ENCODE measurements at regions not wholly inside any gene's neighbourhood (a gene's known extent, or its start where the extent isn't known, plus 50 kb on each side); places are given as distances from the start of the nearest gene placed in this dataset.

DNA sequence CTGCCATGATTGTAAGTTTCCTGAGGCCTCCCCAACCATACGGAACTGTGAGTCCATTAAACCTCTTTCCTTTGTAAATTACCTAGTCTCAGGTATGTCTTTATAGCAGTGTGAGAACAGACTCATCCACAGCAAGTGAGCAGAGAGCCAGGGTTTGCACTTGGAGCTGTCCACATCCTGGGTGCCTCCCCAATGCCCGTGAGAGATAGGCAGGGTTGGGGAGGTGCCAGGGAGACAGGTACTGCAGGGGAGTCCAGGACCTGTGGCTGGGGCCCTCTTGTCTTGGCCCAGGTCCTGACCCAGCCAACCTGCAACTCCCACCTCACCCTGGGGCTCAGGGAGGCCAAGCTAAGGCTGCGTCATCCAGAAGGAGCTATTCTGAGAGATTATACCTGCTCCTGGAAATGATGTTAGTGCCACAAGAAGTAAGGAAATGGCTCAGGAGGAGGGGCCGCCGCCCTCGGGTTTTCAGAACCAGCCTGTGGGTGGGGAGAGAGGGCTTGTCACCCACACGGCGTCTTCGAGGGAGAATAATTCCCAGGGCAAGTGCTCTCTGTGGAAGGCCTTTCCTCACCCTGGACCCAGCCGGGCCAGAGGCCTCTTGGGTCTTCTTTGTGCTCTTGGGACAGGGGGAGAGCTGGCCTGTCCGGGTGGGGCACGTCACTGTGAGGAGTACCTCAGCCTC, 66.5 kb downstream of the ADRA2C start:
- DNase-seq: no peak

DNA sequence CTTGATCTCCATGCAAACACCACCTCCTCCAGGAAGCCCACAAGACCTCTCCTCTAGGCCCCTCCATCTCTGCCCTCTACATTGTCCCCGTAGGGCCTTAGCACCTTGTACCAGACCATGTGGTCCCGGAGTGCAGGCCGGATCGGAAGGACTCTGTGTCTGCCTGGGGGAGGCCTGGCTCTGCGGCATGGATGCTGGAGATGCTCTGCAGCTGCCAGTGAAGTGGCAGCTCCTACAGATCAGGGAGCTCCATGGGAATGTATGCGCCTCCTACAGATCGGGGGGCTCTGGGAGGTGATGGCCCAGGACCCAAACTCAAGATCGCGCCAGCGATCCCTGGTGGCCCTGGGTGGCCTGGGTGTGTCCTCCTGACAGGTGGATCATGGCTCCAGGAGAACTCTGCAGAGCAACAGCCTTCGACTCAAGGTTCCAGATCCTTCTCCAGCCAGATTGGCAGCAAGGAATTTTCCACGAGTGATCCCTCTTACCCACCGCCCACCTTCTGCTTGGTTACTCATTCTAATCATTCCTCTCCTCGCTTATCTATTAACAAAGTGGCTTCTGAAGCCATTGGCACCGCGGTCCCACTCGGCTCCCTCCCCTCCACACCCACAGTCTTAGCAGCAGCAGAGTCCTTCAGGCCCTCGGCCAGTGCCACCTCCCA, 67.3 kb downstream of the ADRA2C start:
- no peak for DNase-seq

DNA sequence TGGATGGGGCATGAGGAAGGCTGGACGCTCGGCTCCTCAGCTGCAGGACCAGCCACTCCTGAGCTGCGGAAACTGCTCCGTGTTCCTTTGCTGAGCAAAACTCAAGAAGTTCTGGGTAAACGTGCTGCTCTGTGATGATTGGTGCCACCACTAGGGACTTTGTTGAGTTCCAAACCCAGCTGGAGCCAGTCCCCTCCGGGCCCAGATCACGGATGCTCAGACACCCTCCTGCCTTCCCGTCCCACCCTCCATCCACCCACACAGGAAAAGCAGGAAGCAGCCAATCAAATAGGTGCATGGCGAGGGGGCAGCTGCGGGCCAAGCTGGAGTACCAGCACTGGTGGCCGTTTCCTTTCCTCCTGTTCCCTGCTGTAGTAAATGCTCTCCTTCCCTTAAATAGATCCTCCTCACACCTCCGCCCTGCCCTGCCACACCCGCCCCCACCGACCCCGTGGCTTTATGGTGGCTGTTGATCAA, 68.0 kb downstream of the ADRA2C start:
- DNase-seq: no peak

DNA sequence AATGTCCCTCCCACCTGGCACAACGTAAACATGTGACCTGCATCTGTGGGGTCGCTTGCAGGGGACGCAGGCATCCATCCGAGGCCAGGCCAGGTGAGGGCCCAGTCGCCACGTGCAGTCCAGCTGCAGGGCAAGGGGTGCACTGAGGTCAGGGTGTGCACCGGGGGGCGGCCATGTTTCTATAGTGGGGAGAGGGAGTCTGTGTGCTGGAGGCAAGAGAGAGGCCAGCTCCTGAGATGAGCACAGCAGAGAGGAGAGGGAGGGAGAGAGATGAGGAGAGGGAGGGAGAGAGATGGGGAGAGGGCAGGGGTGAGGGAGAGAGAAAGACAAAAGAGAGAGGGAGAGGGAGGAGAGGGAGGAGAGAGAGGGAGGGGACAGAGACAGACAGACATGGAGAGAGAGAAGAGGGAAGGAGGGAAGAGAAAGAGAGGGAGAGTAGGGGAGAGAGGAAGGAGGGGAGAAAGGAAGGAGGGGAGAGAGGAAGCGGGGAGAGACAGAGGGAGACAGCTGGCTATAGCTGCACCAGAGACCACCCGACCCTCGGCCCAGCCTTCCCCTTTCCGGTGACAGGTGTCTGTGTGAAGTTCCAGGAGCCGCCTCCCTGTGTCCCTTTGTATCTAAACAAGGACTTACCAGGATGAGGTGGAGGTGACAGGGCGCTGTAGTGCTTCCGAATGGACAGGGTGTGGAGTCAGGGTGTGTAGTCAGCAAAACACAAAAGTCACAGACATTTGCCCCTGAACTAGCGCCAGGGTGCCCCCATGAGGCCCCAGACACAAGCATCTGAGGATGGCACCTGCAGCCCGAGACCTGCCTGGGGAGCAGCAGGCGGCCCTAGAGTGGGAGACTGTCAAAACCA, 68.7 kb downstream of the ADRA2C start:
- DNase-seq: no peak

DNA sequence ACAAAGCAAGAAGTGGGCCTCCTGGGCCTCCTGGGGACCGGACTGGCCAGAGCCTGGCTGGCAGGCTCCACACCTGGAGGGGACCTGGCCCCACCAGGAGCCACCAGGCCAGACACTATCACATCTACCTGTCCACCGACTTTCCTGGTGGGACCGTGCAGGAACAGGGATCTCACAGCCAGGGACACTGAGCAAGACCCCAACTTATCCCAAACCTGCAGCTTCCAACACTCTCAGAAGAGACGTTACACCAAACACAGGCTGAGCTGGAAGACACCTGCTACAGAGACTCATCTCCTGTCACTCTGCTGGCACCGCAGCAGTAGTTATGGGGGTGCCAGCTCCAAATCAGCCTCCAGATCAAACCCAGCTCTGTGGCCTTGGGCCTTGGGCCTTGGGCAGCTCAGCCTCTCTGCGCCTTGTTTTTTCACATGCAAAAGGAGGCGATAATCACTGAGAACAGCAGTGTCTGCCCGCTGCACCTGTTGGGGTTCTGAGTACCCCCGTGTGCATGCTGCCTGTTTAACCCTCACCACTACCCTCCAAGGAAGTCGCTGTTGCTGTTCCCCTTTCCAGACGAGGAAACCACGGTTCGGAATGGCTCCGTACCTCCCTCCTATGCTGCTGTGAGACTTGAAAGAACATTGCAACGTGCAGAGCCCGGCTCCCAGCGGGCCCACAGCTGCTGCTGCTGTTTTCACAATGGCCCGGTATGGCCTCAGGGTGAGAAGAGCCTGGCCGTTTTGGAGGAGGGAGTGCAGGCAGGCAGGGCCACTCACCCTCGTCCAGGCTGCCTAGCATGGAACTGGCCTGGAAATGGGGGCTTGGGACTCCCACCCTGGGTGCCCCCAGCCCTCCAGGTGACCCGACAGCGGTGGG, 69.6 kb downstream of the ADRA2C start:
- no peak for DNase-seq

DNA sequence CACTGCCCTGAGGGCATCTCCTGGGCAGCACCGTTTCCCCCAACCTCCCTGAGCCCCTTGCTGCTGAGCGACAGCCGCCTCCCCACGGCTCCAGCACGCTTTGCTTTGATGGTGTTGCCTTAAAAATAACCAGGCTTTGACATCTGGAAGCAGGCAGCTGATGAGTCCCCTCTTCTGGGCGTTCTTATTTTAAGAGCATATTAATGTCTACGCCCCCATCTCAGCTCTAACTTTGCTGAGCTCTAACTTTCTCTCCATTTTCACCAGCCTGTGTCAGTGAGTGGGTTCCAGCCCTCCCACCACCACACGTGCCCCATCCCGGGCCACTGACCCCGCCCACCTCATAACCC, 70.2 kb downstream of the ADRA2C start:
- DNase-seq: no peak

DNA sequence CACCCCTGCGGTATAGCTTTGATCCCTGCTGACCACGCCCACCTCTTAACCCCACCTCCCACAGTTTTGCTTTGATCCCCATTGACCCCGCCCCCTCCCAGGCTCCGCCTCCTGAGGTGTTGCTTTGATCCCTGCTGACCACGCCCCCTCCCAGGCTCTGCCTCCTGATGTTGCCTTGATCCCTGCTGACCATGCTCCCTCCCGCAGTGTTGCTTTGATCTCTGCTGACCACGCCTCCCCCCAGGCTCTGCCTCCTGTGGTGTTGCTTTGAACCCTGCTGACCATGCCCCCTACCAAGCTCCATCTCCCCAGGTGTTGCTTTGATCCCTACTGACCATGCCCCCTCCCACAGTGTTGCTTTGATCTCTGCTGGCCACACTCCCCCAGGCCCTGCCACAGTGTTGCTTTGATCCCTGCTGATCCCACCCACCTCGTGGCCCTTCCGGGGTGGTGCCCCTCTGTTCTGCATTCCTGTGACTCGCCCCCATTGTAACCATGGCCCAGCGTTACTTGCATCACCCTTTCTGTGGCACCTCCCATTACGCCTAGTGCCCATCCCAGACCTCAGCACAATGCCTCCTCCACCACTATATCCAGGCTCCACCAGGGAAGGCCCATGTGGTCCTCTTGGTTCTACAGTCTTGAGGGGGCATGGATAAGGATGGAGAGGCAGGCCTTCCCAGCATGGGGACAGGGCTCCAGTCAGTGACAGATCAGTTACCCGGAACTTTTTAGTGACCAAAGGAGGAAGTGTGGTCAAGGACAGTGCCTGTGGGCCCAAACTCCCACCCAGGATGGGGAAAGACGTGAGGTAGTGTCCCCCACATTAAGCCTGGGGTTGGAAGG, 70.8 kb downstream of the ADRA2C start:
- no peak for DNase-seq

DNA sequence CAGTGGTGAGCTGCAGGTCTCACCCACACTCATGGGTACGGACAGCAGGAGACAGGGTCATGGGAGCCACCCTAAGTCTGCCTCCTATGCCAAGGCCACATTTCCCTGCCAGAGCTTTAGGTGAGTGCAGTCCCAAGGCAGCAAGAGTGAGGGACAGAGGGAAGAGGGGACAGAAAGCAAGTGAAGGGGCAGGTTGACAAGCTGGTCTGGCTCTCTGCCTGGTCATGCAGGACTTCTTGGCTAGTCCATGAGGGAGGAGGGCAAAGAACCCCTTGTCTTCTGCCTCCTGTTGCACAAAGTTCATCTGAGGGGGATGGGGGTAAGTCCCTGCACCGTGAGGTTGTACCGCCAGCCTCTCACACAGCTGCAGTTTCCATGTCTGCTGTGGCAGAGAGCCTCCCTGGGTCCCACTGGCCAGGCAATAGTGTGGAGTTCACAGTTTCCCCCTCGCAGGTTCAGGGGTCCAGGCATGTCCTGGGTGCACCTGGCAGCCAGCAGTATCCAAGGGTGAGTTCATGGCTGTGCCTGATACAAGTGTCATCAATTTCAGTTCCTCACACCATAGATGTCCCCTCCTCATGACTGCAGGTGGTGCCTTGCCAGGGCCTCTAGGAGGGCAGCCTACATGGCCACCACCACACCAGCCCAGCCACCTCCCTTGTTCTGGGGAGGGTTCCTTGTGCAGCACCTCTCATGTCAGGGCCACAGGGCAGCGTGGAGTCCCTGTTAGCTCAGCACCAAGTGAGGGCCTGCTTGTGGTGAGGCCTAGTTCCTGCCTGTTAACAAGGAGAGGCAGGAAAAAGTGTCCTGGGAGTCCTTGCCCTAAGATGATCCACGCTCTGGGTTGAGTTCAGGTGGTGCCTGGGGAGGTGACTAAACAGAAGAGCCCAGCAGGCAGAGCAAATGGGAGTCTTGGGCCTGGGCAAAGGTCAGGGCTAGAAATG, 72.5 kb downstream of the ADRA2C start:
- no peak for DNase-seq

DNA sequence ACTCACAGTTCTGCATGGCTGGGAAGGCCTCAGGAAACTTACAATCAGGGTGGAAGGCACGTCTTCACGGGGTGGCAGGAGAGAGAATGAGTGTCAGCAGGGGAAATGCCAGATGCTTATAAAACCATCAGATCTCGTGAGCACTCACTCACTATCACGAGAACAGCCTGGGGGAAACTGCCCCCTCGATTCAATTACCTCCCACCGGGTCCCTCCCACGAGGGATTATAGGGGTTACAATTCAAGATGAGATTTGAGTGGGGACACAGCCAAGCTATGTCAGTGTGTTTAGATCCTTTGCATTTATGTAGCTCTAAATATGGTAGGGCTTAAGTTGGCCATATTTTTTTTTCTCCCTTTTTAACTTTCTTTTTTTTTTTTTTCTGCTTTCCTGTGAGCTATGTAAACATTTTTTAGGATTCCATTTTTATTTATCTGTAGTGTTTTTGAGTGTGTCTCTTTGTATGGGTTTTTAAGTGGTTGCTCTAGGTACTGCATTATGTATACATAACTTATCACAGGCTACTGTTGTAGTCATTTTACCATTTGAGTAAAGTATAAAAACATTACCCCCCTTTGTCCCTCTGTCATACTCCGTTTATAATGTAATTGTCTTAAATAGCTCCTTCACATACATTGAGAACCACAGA, 79.0 kb downstream of the ADRA2C start:
- no peak for DNase-seq

DNA sequence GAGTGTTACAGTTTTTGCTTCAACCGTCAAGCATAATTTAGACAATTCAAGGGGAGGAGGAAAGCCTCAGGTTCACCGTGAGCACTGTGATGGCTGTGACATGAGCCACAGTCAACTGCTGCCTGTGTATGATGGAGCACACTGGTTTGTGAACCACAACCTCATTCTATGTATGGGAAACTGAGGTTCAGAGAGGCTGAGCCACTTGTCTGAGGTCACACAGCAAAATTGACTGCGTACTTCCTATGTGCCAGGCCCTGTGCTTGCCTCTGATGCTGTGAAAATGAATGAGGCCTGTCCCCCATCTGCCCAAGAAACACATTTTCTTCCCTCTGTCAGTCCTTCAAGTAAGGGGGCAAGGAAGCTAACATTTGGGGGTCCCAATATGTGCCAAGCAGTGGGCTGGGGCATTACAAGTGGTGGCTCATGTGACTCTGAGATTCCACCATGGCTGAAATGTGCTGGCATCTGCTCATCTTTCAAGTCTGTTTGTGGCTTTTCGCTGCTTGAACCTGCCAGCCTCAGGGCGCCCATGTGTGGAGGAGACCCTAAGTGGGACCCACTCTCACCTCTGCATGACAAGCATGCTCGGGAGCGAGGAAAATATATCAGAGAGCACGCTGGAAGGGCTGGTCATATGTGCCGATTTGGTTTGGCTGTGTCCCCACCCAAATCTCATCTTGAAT, 79.7 kb downstream of the ADRA2C start:
- DNase-seq: no peak

DNA sequence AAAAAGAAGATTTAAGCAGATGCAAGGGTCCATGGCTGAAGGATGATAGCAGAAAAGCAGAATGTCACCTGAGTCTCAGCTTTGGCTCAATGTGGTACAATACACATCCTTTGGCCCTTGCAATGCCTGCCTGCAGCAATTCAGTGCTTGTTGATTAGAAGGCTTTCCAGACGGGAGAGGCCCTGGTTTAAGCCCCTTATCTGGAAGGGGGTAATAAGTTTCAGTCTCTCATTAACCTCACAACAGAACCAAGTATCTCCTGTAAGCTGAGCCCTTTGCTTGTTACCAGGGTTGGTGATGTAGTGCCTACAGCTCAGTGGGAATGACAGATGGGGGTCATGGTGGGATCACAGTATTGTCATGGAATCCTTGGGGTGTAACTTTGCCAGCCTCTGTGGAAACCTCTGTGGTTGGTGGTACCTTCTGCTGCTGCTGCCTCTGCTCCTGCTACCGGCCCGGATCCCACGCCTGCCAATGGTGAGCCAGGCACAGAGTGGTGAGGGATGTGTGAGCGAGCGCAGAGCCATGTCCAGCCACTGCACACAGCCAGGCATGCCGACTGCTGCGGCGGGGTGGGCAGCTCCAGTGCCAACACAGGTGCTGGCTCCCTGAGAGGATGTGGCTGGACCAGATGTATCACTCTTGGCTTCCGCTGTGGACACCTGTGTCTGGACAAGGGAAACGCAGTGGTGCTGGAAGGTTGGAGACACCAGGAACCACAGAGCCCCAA, 81.2 kb downstream of the ADRA2C start:
- no peak for DNase-seq

DNA sequence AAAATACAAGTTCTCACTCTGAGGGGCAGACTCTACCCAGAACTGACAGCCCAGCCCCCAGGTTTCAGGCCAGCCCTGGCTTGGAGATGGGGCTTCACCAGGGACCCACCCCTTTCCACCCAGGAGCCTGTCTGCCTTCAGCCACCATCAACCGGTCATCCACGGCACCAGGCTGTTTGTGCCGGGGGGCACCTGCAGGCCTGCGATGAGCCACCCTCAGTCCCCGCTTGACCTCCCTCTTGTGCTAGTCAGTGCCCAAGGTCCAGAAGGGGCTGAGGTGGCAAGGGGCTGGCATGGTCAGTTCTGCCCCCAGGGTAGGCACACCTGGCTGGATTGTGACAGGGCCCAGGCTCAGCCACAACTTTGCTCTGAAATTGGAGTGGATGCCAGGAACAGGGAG, 82.1 kb downstream of the ADRA2C start:
- no peak for DNase-seq

DNA sequence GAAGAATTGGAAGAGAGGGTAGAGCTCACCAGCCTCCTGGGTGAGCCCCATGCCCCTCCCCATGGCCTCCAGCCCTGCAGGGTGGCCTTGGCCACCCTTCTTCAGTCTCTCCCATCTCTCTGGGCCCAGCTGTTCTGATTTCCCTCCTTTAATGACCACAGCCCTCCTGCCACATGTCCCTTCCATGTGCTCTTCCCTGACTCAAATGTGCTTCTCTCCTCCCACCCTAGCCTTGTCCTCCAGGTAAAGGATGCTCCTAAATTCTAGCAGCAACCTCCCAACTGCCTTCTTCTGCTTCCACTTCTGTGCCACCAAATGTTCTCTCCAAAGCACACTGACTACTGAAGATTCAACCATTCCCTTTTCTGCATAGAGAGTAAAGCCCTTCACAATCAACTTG, 83.0 kb downstream of the ADRA2C start:
- no peak for DNase-seq

DNA sequence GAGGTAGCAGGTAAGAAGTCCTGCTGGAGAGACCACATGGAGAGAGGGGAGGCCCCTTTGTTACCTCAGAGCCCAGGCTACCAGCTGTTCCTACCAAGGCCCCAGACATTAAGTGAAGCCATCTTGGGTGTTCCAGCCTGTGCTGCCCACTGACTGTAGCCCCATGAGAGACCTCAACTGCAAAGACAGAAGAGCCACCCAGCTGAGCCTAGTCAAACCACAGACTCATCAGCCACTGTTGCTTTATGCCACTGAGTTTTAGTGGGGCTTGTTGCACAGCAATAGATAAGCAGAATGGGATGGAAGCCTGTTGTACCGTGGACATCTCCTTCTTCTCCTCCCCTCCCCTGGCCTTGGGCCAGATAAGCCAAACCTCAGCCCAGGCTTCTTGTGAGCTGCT, 83.9 kb downstream of the ADRA2C start:
- no peak for DNase-seq

DNA sequence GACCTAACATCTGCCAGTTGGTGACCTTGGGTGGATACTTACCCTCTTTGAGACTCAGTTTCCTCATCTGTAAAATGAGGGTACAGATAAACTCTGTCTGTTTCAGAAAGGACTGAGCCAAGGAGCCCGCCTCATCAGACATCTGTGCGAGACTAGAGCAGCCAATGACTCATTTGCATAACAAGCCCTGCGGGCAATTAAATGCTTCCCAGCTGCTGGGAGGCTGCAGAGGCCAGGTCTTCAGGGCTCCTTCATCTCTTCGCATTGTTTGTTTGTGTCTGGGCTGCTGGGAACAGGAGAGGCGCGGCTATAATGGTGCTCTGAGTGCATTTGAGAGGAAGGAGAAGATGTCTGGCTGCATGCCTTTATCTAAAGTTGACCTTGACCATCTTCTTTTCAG, 85.0 kb downstream of the ADRA2C start:
- DNase-seq: no peak

DNA sequence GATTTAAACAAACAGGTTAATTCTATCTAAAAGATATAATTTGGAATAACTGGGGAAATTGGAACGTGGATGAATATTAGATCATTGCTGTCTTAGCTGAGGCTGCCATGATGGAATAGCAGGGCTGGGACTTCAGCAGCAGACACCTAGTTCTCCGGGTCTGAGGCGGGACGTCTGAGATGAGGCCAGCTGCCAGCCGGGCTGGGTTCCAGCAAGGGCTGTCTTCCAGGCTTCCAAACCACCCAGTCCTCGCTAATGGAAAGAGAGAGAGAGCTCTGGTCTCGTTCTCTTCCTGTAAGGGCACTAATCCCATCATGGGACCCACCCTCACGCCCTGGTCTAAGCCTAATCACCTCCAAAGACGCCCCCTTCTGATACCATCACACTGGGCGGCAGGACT, 85.7 kb downstream of the ADRA2C start:
- no peak for DNase-seq

DNA sequence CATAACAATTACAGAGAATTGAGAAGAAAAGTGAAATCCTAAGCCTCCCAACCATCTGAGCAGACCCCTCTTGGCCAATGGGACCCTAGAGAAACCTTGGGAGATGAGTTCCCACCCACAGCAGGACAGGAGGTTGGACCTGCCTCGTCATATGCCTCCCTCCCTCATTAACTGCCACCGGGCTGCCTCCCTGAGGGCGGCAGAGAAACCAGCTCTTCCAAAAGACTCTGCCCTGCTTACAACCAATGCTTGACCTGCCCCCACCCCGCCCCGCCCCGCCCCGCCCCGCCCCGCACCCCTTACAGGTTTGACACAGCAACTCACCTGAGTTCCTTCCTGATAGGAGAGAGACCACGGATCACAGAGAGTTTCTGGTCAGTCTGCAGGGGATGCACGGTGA, 86.1 kb downstream of the ADRA2C start:
- DNase-seq: no peak

DNA sequence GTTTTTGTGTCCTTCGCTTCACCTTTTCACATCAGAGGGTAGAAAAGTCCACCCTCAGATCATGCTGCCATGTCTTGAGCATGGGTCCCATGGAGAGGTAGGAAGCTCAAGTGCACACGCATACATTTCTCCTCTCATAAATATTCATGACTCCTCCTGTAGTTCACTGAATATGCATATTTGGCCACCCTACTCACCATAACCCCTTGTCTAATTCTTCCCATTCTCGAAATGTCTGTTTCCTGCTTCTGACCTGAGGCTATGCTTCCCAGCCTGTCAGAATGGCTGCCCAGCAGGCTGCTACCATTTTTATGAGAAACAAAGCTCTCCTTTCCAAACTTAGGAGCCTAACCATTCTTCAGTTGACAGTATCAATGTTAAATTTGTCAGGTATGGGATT, 86.5 kb downstream of the ADRA2C start:
- DNase-seq: no peak

Data from activated effector memory CD4-positive, alpha-beta T cell treated with Interleukin-2 at 50 U/mL for 16 hours (primary cell).